ENCODE measurements at regions not wholly inside any gene's neighbourhood (a gene's known extent, or its start where the extent isn't known, plus 50 kb on each side); places are given as distances from the start of the nearest gene placed in this dataset.

GRCh38 chr16:58938811-58939210 is 204.7 kb upstream of the GOT2 start:
- no peak for DNase-seq
- H3K27ac Mint-ChIP-seq (ENCODE audit: unreplicated experiment) = no peak overlapping the region
- H3K9me3 Mint-ChIP-seq (ENCODE audit: unreplicated experiment) = no peaks in the 10 kb centered on the region
- H3K4me1 Mint-ChIP-seq (ENCODE audit: low read depth, unreplicated experiment) = no peaks in the 10 kb centered on the region
- no peak for TF ChIP-seq CTCF (IDR thresholded peaks at IDR 0.05; ENCODE audit: partially characterized antibody, unreplicated experiment)
- H3K4me3 Mint-ChIP-seq (ENCODE audit: unreplicated experiment) = no peak overlapping the region
- no peaks in the 10 kb centered on the region for H3K36me3 Mint-ChIP-seq (ENCODE audit: unreplicated experiment)
- H3K27me3 Mint-ChIP-seq (ENCODE audit: unreplicated experiment) = peaks cover 2% of the 10 kb centered on the region

GRCh38 chr16:58937661-58938060 is 203.5 kb upstream of the GOT2 start:
- no peaks in the 10 kb centered on the region for H3K4me1 Mint-ChIP-seq (ENCODE audit: low read depth, unreplicated experiment)
- no peaks in the 10 kb centered on the region for H3K36me3 Mint-ChIP-seq (ENCODE audit: unreplicated experiment)
- peaks cover 2% of the 10 kb centered on the region for H3K27me3 Mint-ChIP-seq (ENCODE audit: unreplicated experiment)
- TF ChIP-seq CTCF (IDR thresholded peaks at IDR 0.05; ENCODE audit: partially characterized antibody, unreplicated experiment) = no peak
- H3K27ac Mint-ChIP-seq (ENCODE audit: unreplicated experiment) = no peak overlapping the region
- H3K9me3 Mint-ChIP-seq (ENCODE audit: unreplicated experiment) = no peaks in the 10 kb centered on the region
- no peak overlapping the region for H3K4me3 Mint-ChIP-seq (ENCODE audit: unreplicated experiment)
- DNase-seq = no peak

DNA sequence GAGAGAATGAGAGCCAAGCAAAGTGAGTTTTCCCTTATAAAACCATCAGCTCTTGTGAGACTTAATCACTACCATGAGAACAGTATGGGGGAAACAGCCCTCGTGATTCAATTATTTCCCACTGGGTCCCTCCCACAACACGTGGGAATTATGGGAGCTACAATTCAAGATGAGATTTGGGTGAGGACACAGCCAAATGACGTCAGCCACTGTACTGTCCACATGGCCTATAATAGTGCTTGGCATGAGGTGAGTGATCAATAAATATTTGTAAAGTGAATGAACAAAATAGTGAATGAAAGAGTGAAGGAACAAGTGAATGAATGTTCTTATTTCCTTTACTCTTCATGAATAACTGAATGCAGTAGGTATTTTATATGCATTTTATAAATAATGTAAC is 199.1 kb upstream of the GOT2 start:
- DNase-seq = no peak
- no peaks in the 10 kb centered on the region for H3K27me3 Mint-ChIP-seq (ENCODE audit: unreplicated experiment)
- no peaks in the 10 kb centered on the region for H3K9me3 Mint-ChIP-seq (ENCODE audit: unreplicated experiment)
- no peak overlapping the region for H3K4me3 Mint-ChIP-seq (ENCODE audit: unreplicated experiment)
- no peaks in the 10 kb centered on the region for H3K36me3 Mint-ChIP-seq (ENCODE audit: unreplicated experiment)
- no peak overlapping the region for H3K27ac Mint-ChIP-seq (ENCODE audit: unreplicated experiment)
- H3K4me1 Mint-ChIP-seq (ENCODE audit: low read depth, unreplicated experiment) = no peaks in the 10 kb centered on the region
- no peak for TF ChIP-seq CTCF (IDR thresholded peaks at IDR 0.05; ENCODE audit: partially characterized antibody, unreplicated experiment)

DNA sequence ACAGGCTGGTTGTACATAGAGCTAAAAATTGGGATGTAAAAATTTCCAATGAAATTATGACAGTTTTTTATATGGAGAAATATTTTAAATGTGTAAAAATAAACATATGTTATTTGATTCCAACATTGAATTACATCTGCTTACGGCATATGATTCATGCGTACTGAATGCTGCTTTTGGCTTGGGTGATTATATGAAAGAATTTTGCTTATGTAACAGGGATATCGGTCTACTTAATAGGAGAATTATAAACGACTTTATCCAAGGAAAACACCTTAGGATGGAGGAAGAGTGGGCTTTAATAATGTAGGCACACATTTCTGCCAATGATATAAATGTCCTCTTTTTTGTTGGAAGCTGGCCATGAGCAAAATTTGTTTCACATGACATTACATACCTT is 197.3 kb upstream of the GOT2 start:
- Mint-ChIP-seq H3K27ac (ENCODE audit: unreplicated experiment) (no peak overlapping the region), H3K4me1 (ENCODE audit: low read depth, unreplicated experiment) (no peaks in the 10 kb centered on the region), H3K9me3 (ENCODE audit: unreplicated experiment) (no peaks in the 10 kb centered on the region), H3K27me3 (ENCODE audit: unreplicated experiment) (no peaks in the 10 kb centered on the region), H3K36me3 (ENCODE audit: unreplicated experiment) (no peaks in the 10 kb centered on the region), H3K4me3 (ENCODE audit: unreplicated experiment) (no peak overlapping the region)
- no peak for TF ChIP-seq CTCF (IDR thresholded peaks at IDR 0.05; ENCODE audit: partially characterized antibody, unreplicated experiment)
- no peak for DNase-seq

DNA sequence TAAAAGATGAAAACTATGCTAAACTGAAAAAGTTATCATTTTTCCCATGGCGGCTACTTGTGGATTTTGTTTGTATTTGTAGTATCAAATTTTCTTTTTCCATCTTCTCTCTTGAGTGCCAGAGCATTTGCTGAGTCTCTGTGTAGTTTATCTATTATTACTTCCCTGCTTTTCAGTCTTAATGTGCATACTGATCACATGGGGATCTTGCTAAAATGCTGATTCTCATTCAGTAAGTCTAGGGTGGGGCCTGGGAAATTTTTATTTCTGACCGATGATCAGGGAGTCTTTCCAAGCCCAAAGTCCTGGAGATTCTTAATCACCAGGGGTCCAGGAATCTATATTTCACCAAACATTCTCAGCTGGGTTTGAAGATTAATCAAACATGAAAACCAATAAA is 189.0 kb upstream of the GOT2 start:
- H3K4me1 Mint-ChIP-seq (ENCODE audit: low read depth, unreplicated experiment) = no peaks in the 10 kb centered on the region
- peaks cover 2% of the 10 kb centered on the region for H3K27me3 Mint-ChIP-seq (ENCODE audit: unreplicated experiment)
- H3K9me3 Mint-ChIP-seq (ENCODE audit: unreplicated experiment) = no peaks in the 10 kb centered on the region
- no peak overlapping the region for H3K27ac Mint-ChIP-seq (ENCODE audit: unreplicated experiment)
- no peak overlapping the region for H3K4me3 Mint-ChIP-seq (ENCODE audit: unreplicated experiment)
- H3K36me3 Mint-ChIP-seq (ENCODE audit: unreplicated experiment) = no peaks in the 10 kb centered on the region
- no peak for TF ChIP-seq CTCF (IDR thresholded peaks at IDR 0.05; ENCODE audit: partially characterized antibody, unreplicated experiment)
- no peak for DNase-seq

Measured in glutamatergic neuron (in vitro differentiated cells).